HUES48 (cell line): ENCODE measurements at regions not wholly inside any gene's neighbourhood (a gene's known extent, or its start where the extent isn't known, plus 50 kb on each side); places are given as distances from the start of the nearest gene placed in this dataset.
"Not testable (repeated sequence)": the region's sequence is repeated elsewhere in the genome, so short reads cannot be mapped to it uniquely, and the experiment has no call there.

ENCODE experiments used
- H3K27ac ChIP-seq: one replicate; pipeline ENCODE4 v1.7.0; 2013; ENCODE audit warnings: low read depth, low read length, inconsistent platforms
- H3K27me3 ChIP-seq: 2 replicates; pipeline ENCODE4 v1.6.1; 2013; ENCODE audit warnings: mild to moderate bottlenecking, low read length; ENCODE audit not compliant: control insufficient read depth, insufficient read depth
- H3K36me3 ChIP-seq: 2 replicates; pipeline ENCODE4 v1.6.1; 2013; ENCODE audit warnings: low read length; ENCODE audit not compliant: control insufficient read depth, insufficient read depth
- H3K4me1 ChIP-seq: 2 replicates; pipeline ENCODE4 v1.6.1; 2013; ENCODE audit warnings: mild to moderate bottlenecking, low read length; ENCODE audit not compliant: control insufficient read depth, insufficient read depth
- H3K4me3 ChIP-seq: 2 replicates; pipeline ENCODE4 v1.5.1; 2013; ENCODE audit warnings: mild to moderate bottlenecking, low read depth, low read length
- H3K9ac ChIP-seq: 2 replicates; pipeline ENCODE4 v1.6.1; 2013; ENCODE audit warnings: mild to moderate bottlenecking, low read depth, low read length, moderate library complexity
- H3K9me3 ChIP-seq: 2 replicates; pipeline ENCODE4 v1.6.1; 2013; ENCODE audit warnings: low read length; ENCODE audit not compliant: control insufficient read depth, insufficient read depth

DNA sequence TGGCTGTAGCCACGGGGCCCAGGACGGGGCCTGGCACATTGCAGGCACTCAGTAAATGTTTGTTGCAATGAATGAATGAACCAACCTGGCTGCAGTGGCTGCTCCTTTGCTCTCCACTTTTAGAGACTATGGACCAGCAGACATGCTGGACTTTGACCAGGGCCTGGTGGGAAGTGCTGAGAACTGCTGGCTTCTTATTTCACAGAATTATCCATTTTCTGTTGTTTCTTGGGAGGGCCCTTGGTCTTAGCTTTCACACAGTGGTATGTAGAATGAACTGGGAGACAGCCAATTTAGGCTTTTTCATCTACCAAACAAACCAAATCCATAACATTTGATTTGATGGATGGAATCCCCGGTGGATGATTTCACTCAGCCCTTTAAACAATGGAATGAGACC, 78.0 kb upstream of the LHFPL2 start:
- no peak overlapping the region for H3K4me3 ChIP-seq
- H3K27ac ChIP-seq: no peak overlapping the region
- H3K9ac ChIP-seq: no peak overlapping the region
- no peaks in the 10 kb centered on the region for H3K36me3 ChIP-seq
- peaks cover 17% of the 10 kb centered on the region for H3K4me1 ChIP-seq
- H3K9me3 ChIP-seq: no peaks in the 10 kb centered on the region
- H3K27me3 ChIP-seq: no peaks in the 10 kb centered on the region

DNA sequence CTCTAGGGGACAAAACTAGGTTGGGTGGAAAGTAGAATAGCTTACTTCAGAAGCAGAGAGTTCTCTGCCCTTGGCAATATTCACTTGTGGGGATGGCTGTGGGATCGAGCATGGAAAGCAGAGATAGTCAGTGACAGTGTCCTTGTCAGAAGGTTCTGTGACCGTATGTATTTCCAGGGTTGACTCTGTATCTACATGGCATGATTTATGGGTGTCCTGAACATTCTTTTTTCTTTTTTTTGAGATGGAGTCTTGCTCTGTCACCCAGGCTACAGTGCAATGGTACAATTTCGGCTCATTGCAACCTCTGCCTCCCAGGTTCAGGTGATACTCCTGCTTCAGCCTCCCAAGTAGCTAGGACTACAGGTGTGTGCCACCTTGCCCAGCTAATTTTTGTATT, 77.4 kb upstream of the LHFPL2 start:
- H3K9me3 ChIP-seq: no peaks in the 10 kb centered on the region
- H3K4me1 ChIP-seq: peaks cover 12% of the 10 kb centered on the region
- H3K27ac ChIP-seq: no peak overlapping the region
- no peak overlapping the region for H3K9ac ChIP-seq
- no peaks in the 10 kb centered on the region for H3K27me3 ChIP-seq
- no peaks in the 10 kb centered on the region for H3K36me3 ChIP-seq
- no peak overlapping the region for H3K4me3 ChIP-seq

DNA sequence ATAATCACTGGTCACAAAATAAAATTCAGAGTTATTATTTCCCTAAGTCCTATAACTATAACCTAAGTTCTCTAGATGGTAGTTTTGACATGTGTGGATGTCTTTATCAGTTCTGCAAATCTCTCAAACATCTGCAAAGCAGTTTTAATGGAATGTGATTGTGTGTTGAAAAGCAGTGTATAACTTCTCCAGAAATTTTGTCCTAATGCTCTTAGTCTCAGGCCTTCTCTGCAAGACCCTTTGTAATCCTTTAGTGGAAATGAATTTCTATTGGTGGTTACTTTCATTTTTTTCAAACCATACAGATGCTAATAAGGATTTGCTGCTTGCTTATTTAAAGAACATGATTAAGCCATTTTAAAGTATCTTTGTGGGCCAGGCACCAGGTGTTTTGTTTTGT, 75.5 kb upstream of the LHFPL2 start:
- peaks cover 3% of the 10 kb centered on the region for H3K4me1 ChIP-seq
- H3K27ac ChIP-seq: peak overlapping the region; percentile 47
- no peak overlapping the region for H3K9ac ChIP-seq
- no peaks in the 10 kb centered on the region for H3K27me3 ChIP-seq
- no peaks in the 10 kb centered on the region for H3K9me3 ChIP-seq
- H3K4me3 ChIP-seq: no peak overlapping the region
- no peaks in the 10 kb centered on the region for H3K36me3 ChIP-seq

DNA sequence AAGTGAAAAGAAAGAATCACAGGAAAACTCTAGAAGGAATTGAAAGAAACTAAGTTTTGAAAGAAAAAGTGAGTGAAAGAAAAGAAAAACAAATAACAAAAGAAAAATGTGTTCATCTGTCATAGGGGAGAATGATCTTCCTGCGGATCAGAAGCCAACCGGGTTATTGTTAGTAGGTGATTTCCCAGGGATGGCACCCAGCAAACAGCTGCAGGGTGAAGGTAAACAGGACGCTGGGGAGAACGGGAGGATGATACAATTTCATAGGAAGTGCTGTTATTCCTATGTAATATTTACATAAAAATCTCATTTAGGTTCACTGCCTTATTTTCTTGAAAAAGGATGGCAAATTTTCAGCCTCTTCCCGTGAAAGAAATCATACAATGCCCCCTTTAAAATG, 72.4 kb upstream of the LHFPL2 start:
- Histone ChIP-seq H3K4me1 (peaks cover 10% of the 10 kb centered on the region), H3K27ac (no peak overlapping the region), H3K9ac (no peak overlapping the region), H3K27me3 (no peaks in the 10 kb centered on the region), H3K4me3 (no peak overlapping the region), H3K36me3 (no peaks in the 10 kb centered on the region), H3K9me3 (no peaks in the 10 kb centered on the region)

DNA sequence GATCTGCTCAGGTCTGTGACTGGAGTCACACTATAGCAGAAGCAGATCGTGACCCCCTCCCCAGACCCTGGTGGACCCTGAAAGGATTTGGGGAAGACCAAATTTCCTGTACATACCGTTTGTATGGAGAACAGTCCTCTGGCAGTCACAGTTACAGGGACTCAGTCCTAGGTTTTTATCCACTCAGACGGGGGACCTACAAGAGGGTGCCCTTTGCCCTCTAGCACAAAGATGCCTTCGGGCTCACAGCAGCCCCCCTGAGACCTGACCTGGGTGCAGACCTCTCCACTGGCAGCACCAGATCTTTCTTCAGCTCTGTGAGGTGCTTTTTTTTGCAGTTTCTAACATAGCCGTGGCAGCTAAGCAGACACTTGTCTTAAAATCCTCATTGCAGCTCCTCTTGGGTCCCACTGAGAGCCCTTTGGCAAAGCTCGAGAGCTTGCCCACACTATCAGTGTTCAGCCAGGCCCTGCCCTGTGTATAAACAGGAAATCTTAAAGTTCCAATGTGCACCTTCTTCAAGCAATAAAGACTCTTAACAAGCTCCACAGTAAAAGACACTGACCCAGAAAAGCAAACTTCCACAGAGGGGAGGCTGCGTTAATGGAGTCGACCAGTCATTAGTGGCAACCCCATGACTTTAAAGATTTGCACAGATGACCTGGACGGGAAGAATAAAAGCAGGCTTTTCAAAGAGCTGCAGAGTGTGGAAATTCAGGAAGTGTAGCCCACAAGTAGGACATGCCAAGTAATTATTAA, 71.8 kb upstream of the LHFPL2 start:
- Histone ChIP-seq H3K27ac (no peak overlapping the region), H3K9me3 (no peaks in the 10 kb centered on the region), H3K36me3 (no peaks in the 10 kb centered on the region), H3K27me3 (no peaks in the 10 kb centered on the region), H3K4me1 (peaks cover 10% of the 10 kb centered on the region), H3K9ac (no peak overlapping the region), H3K4me3 (no peak overlapping the region)

DNA sequence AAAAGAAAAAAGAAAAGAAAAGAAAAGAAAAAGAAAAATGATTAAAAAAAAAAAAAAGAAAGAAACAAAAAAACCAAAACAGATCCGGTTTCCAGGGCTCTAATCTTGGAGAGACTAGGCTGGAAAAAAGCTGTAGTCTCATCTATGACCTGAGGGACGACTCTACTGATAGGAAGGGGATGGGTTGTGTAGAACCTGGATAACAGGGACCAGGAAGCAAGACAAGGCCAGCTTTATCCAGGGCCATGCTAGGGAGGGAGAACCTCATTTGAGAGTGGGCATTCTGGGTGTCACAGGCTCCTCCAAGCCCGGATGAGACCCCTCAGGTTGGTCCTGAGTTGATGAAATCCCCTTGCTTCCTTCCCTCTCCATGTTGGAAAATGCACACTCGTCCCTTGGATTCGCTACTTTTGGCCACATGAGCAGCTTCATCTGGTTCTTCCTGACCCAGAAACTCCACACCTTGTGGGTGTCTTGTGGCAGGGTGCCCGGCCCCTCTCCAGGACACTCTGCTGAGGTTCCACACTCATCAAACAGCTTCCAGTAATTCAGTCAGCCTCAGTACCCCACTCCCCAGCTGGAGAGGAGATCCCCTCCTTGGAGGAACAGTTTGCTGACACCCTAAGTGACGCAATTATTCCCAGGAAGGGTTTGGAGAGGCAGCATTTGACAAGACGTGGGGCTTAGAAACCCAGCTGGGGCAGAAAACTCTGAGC, 71.1 kb upstream of the LHFPL2 start:
- Histone ChIP-seq H3K27ac (no peak overlapping the region), H3K4me1 (peaks cover 10% of the 10 kb centered on the region), H3K9ac (no peak overlapping the region)

DNA sequence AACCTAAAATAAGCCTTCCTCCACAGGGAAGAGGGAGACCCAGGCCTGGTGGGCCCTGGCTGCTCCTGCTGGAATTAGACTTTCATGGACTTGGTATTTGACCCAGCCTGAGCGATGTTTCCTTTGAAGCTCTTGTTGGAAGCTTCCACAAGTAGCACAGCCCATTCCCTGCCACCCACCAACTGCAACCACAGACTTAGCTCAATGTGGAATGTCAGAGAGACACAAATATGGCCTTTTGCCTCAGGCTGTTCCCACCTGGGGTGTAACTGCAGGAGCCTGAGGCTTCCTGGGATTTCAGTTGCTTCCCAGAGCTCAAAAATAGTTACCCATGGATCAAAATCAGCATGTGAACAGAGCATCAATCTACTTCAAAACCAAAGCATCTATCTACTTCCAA, 70.3 kb upstream of the LHFPL2 start:
- Histone ChIP-seq H3K27ac (no peak overlapping the region), H3K9me3 (no peaks in the 10 kb centered on the region), H3K9ac (no peak overlapping the region), H3K4me3 (no peak overlapping the region), H3K4me1 (peaks cover 7% of the 10 kb centered on the region), H3K27me3 (no peaks in the 10 kb centered on the region), H3K36me3 (no peaks in the 10 kb centered on the region)

More for the DNA sequence above, 71.1 kb upstream of the LHFPL2 start:
- no peaks in the 10 kb centered on the region for H3K36me3 ChIP-seq
- H3K4me3 ChIP-seq: no peak overlapping the region
- no peaks in the 10 kb centered on the region for H3K27me3 ChIP-seq
- no peaks in the 10 kb centered on the region for H3K9me3 ChIP-seq

DNA sequence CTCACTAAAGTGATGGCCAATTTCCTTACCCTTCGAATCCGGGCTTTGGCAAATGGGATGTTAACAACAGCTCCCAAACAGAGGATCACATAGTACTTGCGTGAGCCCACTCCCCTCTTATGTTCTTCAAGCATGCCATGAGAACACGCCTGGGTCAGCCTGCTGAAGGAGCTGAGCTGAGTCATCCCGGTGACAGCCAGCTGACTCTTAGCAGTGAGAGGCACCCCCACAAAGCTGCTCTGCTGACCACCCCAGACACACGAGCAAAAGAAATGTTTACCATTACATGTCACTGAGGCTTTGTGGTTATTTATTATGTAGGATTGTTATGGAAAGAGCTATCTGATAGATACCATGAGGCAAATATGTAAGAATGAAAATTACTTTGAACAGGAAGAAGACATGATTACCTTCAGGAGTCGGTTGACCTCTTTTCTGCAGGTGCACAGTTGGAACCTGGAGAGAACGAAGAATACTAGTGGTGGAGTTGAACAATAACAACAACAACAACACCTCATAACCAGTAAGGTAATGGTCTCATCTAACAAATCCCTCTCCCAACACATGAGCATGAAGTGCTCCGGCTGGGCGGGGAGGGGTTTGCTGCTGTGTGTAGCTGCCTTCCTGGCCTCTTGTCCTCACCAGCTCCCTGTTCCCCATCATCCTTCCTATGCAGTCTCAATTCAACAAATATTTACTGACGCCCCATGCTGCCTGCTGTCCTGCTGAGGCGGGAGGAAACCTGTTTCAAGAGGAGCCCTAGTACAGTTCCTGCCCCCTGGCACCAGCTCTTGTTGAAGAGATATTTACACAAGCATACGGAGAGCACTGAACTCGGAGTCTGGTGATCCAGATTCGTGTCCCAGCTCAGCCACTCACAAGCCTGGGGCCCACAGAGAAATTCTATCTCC, 69.4 kb upstream of the LHFPL2 start:
- Histone ChIP-seq H3K9ac (no peak overlapping the region), H3K9me3 (no peaks in the 10 kb centered on the region), H3K36me3 (no peaks in the 10 kb centered on the region), H3K27me3 (no peaks in the 10 kb centered on the region), H3K4me3 (no peak overlapping the region), H3K4me1 (peaks cover 7% of the 10 kb centered on the region), H3K27ac (no peak overlapping the region)

DNA sequence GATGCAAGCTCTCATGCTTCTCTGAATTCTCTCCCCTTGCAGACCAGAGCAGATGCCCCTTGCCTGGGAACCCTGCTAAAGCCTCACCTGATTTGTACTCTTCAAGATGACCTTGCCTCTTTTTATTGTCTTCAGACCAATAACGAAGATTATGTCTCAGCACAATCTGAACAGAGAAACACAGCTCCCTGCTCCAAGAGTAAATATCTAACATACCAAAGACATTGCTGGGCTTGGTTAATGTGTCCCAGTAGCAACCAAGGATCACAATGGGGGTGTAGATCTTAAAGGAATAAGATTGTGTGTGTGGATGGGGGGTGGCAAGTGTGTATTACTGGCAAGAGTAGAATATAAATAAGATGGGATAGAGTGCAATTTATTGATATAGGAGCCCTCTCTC, 67.6 kb upstream of the LHFPL2 start:
- no peak overlapping the region for H3K27ac ChIP-seq
- H3K36me3 ChIP-seq: no peaks in the 10 kb centered on the region
- H3K4me1 ChIP-seq: peaks cover 7% of the 10 kb centered on the region
- no peaks in the 10 kb centered on the region for H3K27me3 ChIP-seq
- no peak overlapping the region for H3K9ac ChIP-seq
- no peaks in the 10 kb centered on the region for H3K9me3 ChIP-seq
- H3K4me3 ChIP-seq: no peak overlapping the region

DNA sequence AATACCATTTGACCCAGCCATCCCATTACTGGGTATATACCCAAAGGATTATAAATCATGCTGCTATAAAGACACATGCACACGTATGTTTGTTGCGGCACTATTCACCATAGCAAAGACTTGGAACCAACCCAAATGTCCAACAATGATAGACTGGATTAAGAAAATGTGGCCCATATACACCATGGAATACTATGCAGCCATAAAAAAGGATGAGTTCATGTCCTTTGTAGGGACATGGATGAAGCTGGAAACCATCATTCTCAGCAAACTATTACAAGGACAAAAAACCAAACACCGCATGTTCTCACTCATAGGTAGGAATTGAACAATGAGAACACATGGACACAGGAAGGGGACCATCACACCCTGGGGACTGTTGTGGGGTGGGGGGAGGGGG, 66.8 kb upstream of the LHFPL2 start:
- not testable (repeated sequence) for H3K36me3 ChIP-seq, H3K4me1 ChIP-seq, H3K9me3 ChIP-seq, H3K27ac ChIP-seq, H3K9ac ChIP-seq, H3K4me3 ChIP-seq, H3K27me3 ChIP-seq

DNA sequence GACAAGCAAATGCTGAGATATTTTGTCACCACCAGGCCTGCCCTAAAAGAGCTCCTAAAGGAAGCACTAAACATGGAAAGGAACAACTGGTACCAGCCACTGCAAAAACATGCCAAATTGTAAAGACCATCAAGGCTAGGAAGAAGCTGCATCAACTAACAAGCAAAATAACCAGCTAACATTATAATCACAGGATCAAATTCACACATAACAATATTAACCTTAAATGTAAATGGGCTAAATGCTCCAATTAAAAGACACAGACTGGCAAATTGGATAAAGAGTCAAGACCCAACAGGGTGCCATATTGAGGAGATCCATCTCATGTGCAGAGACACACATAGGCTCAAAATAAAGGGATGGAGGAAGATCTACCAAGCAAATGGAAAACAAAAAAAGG, 63.1 kb upstream of the LHFPL2 start:
- not testable (repeated sequence) for H3K36me3 ChIP-seq, H3K4me3 ChIP-seq, H3K9me3 ChIP-seq, H3K4me1 ChIP-seq, H3K27ac ChIP-seq, H3K9ac ChIP-seq, H3K27me3 ChIP-seq
